Astrocyte (in vitro differentiated cells and primary cell): ENCODE measurements at regions not wholly inside any gene's neighbourhood (a gene's known extent, or its start where the extent isn't known, plus 50 kb on each side); places are given as distances from the start of the nearest gene placed in this dataset.

Experiments
- DNase-seq: peaks from one replicate; pipeline ENCODE4 v3.0.0-alpha.2; 2010; ENCODE audit warnings: low read depth
- FAIRE-seq: peaks from 2 replicates; lab custom pipeline; 2011; peaks lifted over from hg19 to GRCh38; lab: Jason Lieb, UNC
- H2AFZ ChIP-seq: 2 replicates; pipeline ENCODE4 v1.6.0; 2012; ENCODE audit warnings: low read depth, low read length, inconsistent platforms
- H3K27ac ChIP-seq: 2 replicates; pipeline ENCODE4 v1.5.1; 2011; ENCODE audit warnings: low read depth, low read length, inconsistent platforms
- H3K27me3 ChIP-seq: 2 replicates; pipeline ENCODE4 v1.6.0; 2011; ENCODE audit warnings: low read length, inconsistent platforms; ENCODE audit not compliant: insufficient read depth
- H3K36me3 ChIP-seq: 2 replicates; pipeline ENCODE4 v1.5.1; 2011; ENCODE audit warnings: low read length, inconsistent platforms; ENCODE audit not compliant: insufficient read depth
- H3K4me1 ChIP-seq: 2 replicates; pipeline ENCODE4 v1.5.1; 2011; ENCODE audit warnings: low read length, inconsistent platforms; ENCODE audit not compliant: insufficient read depth
- H3K4me2 ChIP-seq: 2 replicates; pipeline ENCODE4 v1.6.0; 2012; ENCODE audit warnings: low read length, inconsistent platforms
- H3K4me3 ChIP-seq: 2 replicates; pipeline ENCODE4 v1.5.1; 2011; ENCODE audit warnings: low read depth, mild to moderate bottlenecking, low read length, inconsistent platforms; ENCODE audit not compliant: insufficient read depth
- H3K79me2 ChIP-seq: 2 replicates; pipeline ENCODE4 v1.6.0; 2012; ENCODE audit warnings: mild to moderate bottlenecking, low read length, inconsistent platforms; ENCODE audit not compliant: insufficient read depth
- H3K9ac ChIP-seq: 2 replicates; pipeline ENCODE4 v1.6.0; 2012; ENCODE audit warnings: mild to moderate bottlenecking, low read length, inconsistent platforms
- H3K9me3 ChIP-seq: 2 replicates; pipeline ENCODE4 v1.5.1; 2012; ENCODE audit warnings: low read depth, mild to moderate bottlenecking, low read length, inconsistent platforms; ENCODE audit not compliant: insufficient read depth
- H4K20me1 ChIP-seq: 2 replicates; pipeline ENCODE4 v1.6.0; 2012; ENCODE audit warnings: low read length, inconsistent platforms; ENCODE audit not compliant: insufficient read depth
- H3K27ac Mint-ChIP-seq: one replicate; pipeline ENCODE4 v1.8.0; 2021; ENCODE audit warnings: mild to moderate bottlenecking, mixed read lengths; ENCODE audit not compliant: unreplicated experiment
- H3K27me3 Mint-ChIP-seq: one replicate; pipeline ENCODE4 v1.8.0; 2021; ENCODE audit warnings: low read depth, mixed read lengths; ENCODE audit not compliant: unreplicated experiment
- H3K36me3 Mint-ChIP-seq: one replicate; pipeline ENCODE4 v1.8.0; 2021; ENCODE audit warnings: low read depth, mixed read lengths; ENCODE audit not compliant: unreplicated experiment
- H3K4me1 Mint-ChIP-seq: one replicate; pipeline ENCODE4 v1.8.0; 2021; ENCODE audit warnings: low read depth, mixed read lengths; ENCODE audit not compliant: unreplicated experiment
- H3K4me3 Mint-ChIP-seq: one replicate; pipeline ENCODE4 v1.8.0; 2021; ENCODE audit warnings: mild to moderate bottlenecking, moderate library complexity, mixed read lengths; ENCODE audit not compliant: unreplicated experiment
- H3K9me3 Mint-ChIP-seq: one replicate; pipeline ENCODE4 v1.8.0; 2021; ENCODE audit warnings: mild to moderate bottlenecking, mixed read lengths; ENCODE audit not compliant: unreplicated experiment
- CTCF ChIP-seq: IDR thresholded peaks from 2 replicates; pipeline ENCODE4 v1.5.1; 2011; ENCODE audit warnings: low read depth, mild to moderate bottlenecking, inconsistent platforms, low read length, moderate library complexity; ENCODE audit not compliant: insufficient read depth
- EZH2 ChIP-seq: IDR thresholded peaks from 2 replicates; pipeline ENCODE4 v1.6.1; 2012; ENCODE audit warnings: mild to moderate bottlenecking, low read length, inconsistent platforms; ENCODE audit not compliant: insufficient read depth

- H3K4me3 ChIP-seq: no peak overlapping the region
- H2AFZ ChIP-seq: no peak overlapping the region
- Mint-ChIP-seq H3K36me3 (no peaks in the 10 kb centered on the region), H3K4me1 (no peaks in the 10 kb centered on the region), H3K27ac (no peak overlapping the region), H3K27me3 (no peaks in the 10 kb centered on the region), H3K9me3 (no peaks in the 10 kb centered on the region), H3K4me3 (no peak overlapping the region)
- TF ChIP-seq CTCF (no peak), EZH2 (no peak)
- no peak overlapping the region for H3K27ac ChIP-seq
- no peaks in the 10 kb centered on the region for H3K79me2 ChIP-seq
- no peaks in the 10 kb centered on the region for H3K9me3 ChIP-seq
- no peak overlapping the region for H3K9ac ChIP-seq
- no peak overlapping the region for H3K4me2 ChIP-seq
- no peaks in the 10 kb centered on the region for H3K4me1 ChIP-seq
- FAIRE-seq (no peak), DNase-seq (no peak)
- no peaks in the 10 kb centered on the region for H4K20me1 ChIP-seq
- no peaks in the 10 kb centered on the region for H3K36me3 ChIP-seq
- no peaks in the 10 kb centered on the region for H3K27me3 ChIP-seq
These were observed 520.6 kb upstream of the SOX9 start for GRCh38 chr17:71600137-71600789.

GRCh38 chr17:71601894-71602504 lies 518.8 kb upstream of the SOX9 start:
- Histone ChIP-seq H4K20me1 (no peaks in the 10 kb centered on the region), H2AFZ (no peak overlapping the region), H3K4me2 (no peak overlapping the region), H3K27ac (no peak overlapping the region), H3K79me2 (no peaks in the 10 kb centered on the region), H3K4me3 (no peak overlapping the region), H3K27me3 (no peaks in the 10 kb centered on the region), H3K36me3 (no peaks in the 10 kb centered on the region), H3K4me1 (no peaks in the 10 kb centered on the region), H3K9me3 (no peaks in the 10 kb centered on the region), H3K9ac (no peak overlapping the region)
- Mint-ChIP-seq H3K27me3 (no peaks in the 10 kb centered on the region), H3K36me3 (no peaks in the 10 kb centered on the region), H3K4me1 (no peaks in the 10 kb centered on the region), H3K4me3 (no peak overlapping the region), H3K9me3 (no peaks in the 10 kb centered on the region), H3K27ac (no peak overlapping the region)
- TF ChIP-seq CTCF (no peak), EZH2 (no peak)
- no peak for DNase-seq
- FAIRE-seq: no peak

GRCh38 chr17:71613996-71614395 lies 506.8 kb upstream of the SOX9 start:
- DNase-seq (no peak), FAIRE-seq (no peak)
- H3K4me1 Mint-ChIP-seq: no peaks in the 10 kb centered on the region
- Histone ChIP-seq H3K4me3 (no peak overlapping the region), H3K27ac (no peak overlapping the region), H3K79me2 (no peaks in the 10 kb centered on the region), H4K20me1 (no peaks in the 10 kb centered on the region), H3K36me3 (no peaks in the 10 kb centered on the region), H3K4me2 (no peak overlapping the region), H3K27me3 (no peaks in the 10 kb centered on the region), H2AFZ (no peak overlapping the region), H3K9me3 (peaks cover 3% of the 10 kb centered on the region), H3K4me1 (no peaks in the 10 kb centered on the region), H3K9ac (no peak overlapping the region)
- no peaks in the 10 kb centered on the region for H3K27me3 Mint-ChIP-seq
- H3K4me3 Mint-ChIP-seq: no peak overlapping the region
- no peak for TF ChIP-seq EZH2
- no peak overlapping the region for H3K27ac Mint-ChIP-seq
- H3K9me3 Mint-ChIP-seq: peaks cover 14% of the 10 kb centered on the region
- no peaks in the 10 kb centered on the region for H3K36me3 Mint-ChIP-seq
